HFFc6 (cell line): ENCODE measurements at regions not wholly inside any gene's neighbourhood (a gene's known extent, or its start where the extent isn't known, plus 50 kb on each side); places are given as distances from the start of the nearest gene placed in this dataset.

ENCODE experiments used
- DNase-seq: peaks from one replicate; pipeline ENCODE4 v3.0.0-alpha.2; 2018
- H3K27ac Mint-ChIP-seq: 2 replicates; pipeline ENCODE4 v1.8.0; 2020; ENCODE audit warnings: mild to moderate bottlenecking, mixed read lengths
- H3K27me3 Mint-ChIP-seq: 2 replicates; pipeline ENCODE4 v1.8.0; 2021; ENCODE audit warnings: mild to moderate bottlenecking, moderate library complexity, mixed read lengths; ENCODE audit not compliant: insufficient read depth
- H3K36me3 Mint-ChIP-seq: 2 replicates; pipeline ENCODE4 v1.8.0; 2021; ENCODE audit warnings: low read depth, mixed read lengths
- H3K4me1 Mint-ChIP-seq: 2 replicates; pipeline ENCODE4 v1.8.0; 2020; ENCODE audit warnings: low read depth, mixed read lengths
- H3K4me3 Mint-ChIP-seq: 2 replicates; pipeline ENCODE4 v1.8.0; 2020; ENCODE audit warnings: mild to moderate bottlenecking, moderate library complexity, mixed read lengths
- H3K9me3 Mint-ChIP-seq: 2 replicates; pipeline ENCODE4 v1.8.0; 2020; ENCODE audit warnings: mild to moderate bottlenecking, mixed read lengths
- TF ChIP-seq, protein P1 (sequence below): fragments of 200-600 bp; sonication (generic); IDR thresholded peaks from 2 replicates; pipeline ENCODE4 v1.5.0; 2021; ENCODE audit warnings: antibody characterized with exemption, mild to moderate bottlenecking

DNA sequence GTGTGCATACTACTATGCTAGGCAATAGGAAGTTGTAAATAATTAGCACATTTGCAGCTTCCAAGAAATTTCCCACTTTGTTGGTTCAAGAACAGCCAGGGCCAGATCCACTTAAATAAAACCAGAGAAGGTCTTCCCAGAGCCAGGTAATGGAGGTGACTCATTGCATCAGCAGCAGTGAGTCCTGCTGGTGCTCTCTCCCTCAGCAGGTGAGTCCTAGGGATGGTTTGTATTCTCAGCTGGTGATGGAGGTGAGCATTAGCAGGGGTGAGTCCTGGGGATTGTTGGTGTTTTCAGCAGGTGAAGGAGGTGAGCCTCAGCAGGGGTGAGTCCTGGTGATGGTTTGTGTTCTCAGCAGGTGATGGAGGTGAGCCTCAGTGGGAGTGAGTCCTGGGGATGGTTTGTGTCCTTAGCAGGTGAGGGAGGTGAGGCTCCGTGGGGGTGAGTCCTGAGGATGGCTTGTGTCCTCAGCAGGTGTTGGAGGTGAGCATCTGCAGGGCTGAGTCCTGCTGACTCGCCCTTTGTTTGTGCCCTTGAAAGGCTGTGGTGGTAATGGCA is 232.8 kb upstream of the EXOC2 start:
- H3K27ac Mint-ChIP-seq, result no peak overlapping the region
- TF ChIP-seq, protein P1, sequence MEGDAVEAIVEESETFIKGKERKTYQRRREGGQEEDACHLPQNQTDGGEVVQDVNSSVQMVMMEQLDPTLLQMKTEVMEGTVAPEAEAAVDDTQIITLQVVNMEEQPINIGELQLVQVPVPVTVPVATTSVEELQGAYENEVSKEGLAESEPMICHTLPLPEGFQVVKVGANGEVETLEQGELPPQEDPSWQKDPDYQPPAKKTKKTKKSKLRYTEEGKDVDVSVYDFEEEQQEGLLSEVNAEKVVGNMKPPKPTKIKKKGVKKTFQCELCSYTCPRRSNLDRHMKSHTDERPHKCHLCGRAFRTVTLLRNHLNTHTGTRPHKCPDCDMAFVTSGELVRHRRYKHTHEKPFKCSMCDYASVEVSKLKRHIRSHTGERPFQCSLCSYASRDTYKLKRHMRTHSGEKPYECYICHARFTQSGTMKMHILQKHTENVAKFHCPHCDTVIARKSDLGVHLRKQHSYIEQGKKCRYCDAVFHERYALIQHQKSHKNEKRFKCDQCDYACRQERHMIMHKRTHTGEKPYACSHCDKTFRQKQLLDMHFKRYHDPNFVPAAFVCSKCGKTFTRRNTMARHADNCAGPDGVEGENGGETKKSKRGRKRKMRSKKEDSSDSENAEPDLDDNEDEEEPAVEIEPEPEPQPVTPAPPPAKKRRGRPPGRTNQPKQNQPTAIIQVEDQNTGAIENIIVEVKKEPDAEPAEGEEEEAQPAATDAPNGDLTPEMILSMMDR, result no peak
- H3K9me3 Mint-ChIP-seq, result no peaks in the 10 kb centered on the region; the same call in 1 of the 2 replicates
- H3K4me1 Mint-ChIP-seq, result no peaks in the 10 kb centered on the region
- H3K27me3 Mint-ChIP-seq, result peaks cover 13% of the 10 kb centered on the region
- H3K4me3 Mint-ChIP-seq, result no peak overlapping the region
- H3K36me3 Mint-ChIP-seq, result no peaks in the 10 kb centered on the region
- DNase-seq, result no peak

DNA sequence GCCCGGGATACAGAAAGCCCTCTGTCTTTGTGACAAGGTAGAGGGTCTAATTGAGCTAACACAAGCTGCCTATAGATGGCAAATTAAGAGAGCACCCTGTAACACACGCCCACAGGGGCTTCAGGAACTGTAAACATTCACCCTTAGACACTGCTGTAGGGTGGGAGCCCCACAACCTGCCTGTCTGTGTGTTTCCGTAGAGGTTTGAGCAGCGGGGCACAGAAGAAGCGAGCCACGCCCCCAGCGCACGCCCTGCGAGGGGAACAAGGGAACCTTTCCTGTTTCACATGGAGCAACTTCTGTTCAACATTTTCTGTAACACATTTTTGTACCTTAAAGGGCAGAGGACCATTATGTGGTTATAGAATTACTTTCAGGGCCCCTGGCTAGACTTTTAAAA is 231.7 kb upstream of the EXOC2 start:
- Mint-ChIP-seq H3K27me3 (peaks cover 13% of the 10 kb centered on the region), H3K9me3 (no peaks in the 10 kb centered on the region; the same call in 1 of the 2 replicates), H3K27ac (no peak overlapping the region), H3K4me1 (no peaks in the 10 kb centered on the region), H3K36me3 (no peaks in the 10 kb centered on the region), H3K4me3 (no peak overlapping the region)
- DNase-seq, result no peak
- TF ChIP-seq, protein P1, result no peak

DNA sequence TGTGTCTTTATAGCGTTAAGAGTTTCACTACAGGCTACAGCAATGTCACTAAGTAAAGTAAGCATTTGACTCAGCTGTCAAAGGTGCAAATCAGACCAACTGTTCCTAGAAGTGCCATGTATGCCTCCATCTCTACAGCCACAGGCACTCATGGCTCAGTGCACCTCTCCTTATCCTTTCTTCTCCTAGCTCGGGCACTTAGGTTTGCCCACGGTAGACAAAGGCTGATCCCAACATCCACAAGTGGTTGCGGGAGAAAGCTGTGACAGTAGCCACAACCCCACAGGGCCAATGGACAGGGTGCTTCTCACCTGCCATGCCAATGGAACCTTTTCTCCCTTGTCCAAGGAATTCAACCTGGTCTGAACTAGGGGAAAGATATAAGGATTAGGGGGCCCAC is 228.5 kb upstream of the EXOC2 start:
- TF ChIP-seq, protein P1, result no peak
- H3K27me3 Mint-ChIP-seq, result peaks cover 15% of the 10 kb centered on the region
- no peak overlapping the region for H3K27ac Mint-ChIP-seq
- peaks cover 7% of the 10 kb centered on the region for H3K9me3 Mint-ChIP-seq
- no peaks in the 10 kb centered on the region for H3K4me1 Mint-ChIP-seq
- no peak for DNase-seq
- no peak overlapping the region for H3K4me3 Mint-ChIP-seq
- no peaks in the 10 kb centered on the region for H3K36me3 Mint-ChIP-seq

DNA sequence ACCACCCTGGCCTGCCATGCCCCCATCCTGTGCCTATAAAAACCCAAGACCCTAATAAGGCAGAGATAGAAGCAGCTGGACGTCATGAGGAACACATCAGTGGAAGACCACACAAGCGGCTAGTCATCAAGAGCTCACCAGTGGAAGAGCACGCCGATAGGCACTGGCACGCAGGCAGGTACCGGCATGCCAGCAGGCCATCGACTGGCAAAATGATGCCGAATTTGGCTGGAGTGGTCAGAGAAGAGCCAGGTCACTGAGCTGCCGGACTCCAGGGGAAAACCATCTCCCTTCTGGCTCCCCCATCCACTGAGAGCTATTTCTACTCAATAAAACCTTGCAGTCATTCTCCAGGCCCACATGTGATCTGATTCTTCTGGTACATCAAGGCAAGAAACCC is 227.6 kb upstream of the EXOC2 start:
- H3K4me3 Mint-ChIP-seq, result no peak overlapping the region
- no peak for DNase-seq
- no peak overlapping the region for H3K27ac Mint-ChIP-seq
- no peaks in the 10 kb centered on the region for H3K4me1 Mint-ChIP-seq
- H3K9me3 Mint-ChIP-seq, result peaks cover 7% of the 10 kb centered on the region
- TF ChIP-seq, protein P1, result no peak
- H3K36me3 Mint-ChIP-seq, result no peaks in the 10 kb centered on the region
- peaks cover 17% of the 10 kb centered on the region for H3K27me3 Mint-ChIP-seq

DNA sequence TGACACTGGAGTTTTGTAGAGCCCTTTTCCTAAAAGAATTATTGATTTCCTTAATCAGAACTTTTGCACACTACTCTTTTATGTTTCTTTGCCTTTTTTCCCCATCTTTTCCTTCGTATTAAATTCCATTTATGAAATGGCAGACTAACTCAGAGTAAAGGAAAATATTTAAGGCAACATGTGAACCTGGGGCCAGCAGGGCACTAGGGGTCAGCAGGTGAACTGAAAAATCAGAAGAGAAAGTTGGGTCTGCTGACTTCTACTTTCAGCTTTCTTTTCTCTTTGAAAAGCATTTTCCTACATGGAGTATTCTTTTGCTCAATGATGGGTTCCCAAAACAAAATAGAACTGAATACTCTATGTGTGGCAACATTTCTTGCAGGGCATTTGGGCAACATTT is 226.6 kb upstream of the EXOC2 start:
- Mint-ChIP-seq H3K27me3 (peaks cover 26% of the 10 kb centered on the region), H3K36me3 (no peaks in the 10 kb centered on the region), H3K4me1 (no peaks in the 10 kb centered on the region), H3K4me3 (no peak overlapping the region), H3K27ac (no peak overlapping the region), H3K9me3 (peaks cover 7% of the 10 kb centered on the region)
- TF ChIP-seq, protein P1, result no peak
- DNase-seq, result no peak

DNA sequence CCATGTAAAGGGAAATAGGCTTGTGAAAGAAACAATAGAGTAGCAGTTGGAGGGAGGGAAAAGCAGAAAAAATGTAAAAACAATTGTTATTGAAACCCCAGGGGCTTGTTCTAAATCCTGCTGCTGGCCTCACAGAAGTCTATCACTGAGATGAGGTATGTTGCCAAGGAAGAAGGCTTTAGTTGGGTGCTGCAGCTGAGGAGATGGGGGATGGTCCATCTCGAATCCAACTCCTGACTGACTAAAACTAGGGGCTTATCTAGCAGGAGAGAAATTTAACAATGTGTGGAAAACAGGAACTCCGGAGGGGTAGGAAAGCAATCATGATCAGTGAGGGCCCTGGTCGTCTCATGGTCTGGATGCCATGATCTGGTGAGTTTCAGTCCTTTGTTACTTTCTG is 225.0 kb upstream of the EXOC2 start:
- Mint-ChIP-seq H3K36me3 (no peaks in the 10 kb centered on the region), H3K4me3 (no peak overlapping the region), H3K27me3 (peaks cover 26% of the 10 kb centered on the region), H3K4me1 (peaks cover 6% of the 10 kb centered on the region), H3K9me3 (peaks cover 7% of the 10 kb centered on the region), H3K27ac (no peak overlapping the region)
- TF ChIP-seq, protein P1, result no peak
- DNase-seq, result no peak
